Renal cortical epithelial cell (primary cell): ENCODE measurements at regions not wholly inside any gene's neighbourhood (a gene's known extent, or its start where the extent isn't known, plus 50 kb on each side); places are given as distances from the start of the nearest gene placed in this dataset.

ENCODE experiments used
- DNase-seq: peaks from one replicate; pipeline ENCODE4 v3.0.0-alpha.2; 2011; ENCODE audit warnings: low read depth

DNA sequence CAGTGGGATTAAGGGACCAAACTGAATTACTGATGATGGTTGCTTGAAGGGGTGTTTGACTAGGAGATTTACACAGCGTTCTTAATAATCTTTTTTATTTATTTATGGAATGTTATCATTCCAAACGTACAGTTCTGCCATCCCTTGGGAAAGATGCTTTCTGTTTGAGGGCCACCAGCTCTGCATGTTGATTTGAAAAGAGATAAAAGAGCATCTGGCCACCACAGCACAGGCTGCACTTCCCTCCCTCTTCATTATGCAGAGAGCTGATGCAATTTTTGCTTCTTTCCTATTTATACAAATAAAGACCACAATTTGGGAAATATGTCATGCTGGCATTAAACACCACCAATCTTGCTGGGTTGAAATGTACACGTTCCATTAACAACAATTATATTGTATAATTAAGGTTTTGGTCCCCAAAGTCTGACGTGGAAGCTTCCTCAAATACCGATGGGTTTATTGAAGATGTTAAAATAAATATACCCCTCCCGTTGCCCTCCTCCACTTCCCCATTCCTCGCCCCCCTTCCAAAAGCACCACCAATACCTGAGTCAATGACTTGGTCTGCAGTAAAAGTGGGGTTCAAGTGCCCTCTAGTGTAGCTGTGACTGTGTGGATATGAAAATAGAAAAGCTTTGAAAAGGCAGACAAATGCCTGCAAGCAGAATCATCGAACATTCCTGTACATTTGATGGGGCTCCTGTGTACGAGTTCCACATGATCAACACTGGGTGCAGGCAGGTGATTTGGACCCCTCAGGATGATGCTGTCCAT, 211.9 kb downstream of the HRH4 start:
- DNase-seq, result no peak

- DNase-seq, result no peak
These were observed 213.8 kb downstream of the HRH4 start for GRCh38 chr18:24674200-24674599.

- DNase-seq, result no peak
These were observed 214.2 kb downstream of the HRH4 start for GRCh38 chr18:24674605-24675004.

- no peak for DNase-seq
These were observed 216.6 kb downstream of the HRH4 start for GRCh38 chr18:24677011-24677410.

DNA sequence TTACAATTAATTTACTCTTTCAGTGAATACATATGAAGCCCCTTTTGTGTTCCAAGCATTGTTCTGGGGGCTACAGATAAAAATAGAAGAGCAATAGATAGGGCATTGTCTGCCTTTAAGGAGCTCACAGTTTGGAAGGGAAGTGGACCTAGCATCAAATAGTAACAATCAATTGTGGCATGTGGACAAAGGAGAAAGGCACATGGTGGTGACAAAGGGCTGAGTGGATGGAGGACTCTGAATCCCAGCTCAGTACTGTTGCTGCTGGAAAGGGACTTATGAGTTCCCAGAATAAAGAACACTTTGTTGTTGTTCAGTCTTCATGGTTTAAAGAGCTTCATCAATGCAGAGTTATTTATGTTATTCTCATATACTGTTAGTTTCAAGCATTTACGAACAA, 217.7 kb downstream of the HRH4 start:
- DNase-seq, result no peak

DNA sequence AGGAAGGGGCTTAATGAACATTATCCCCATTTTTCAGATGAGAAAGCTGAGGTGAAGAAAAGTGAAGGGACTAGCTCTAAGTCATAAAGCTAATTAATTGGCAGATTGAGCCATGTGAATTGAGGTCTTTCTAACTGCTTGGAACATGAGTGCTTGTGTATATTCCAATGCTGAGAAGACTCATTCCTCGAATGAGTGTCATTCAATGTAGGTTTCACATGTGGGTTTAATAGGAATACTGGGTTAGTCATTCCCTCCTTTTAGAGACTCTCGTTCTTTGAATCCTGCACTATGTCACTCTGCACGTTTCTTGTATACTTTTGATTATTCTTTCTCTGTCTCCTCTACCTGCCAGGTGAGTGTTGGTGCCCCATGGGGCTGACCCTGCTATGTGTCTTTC, 218.2 kb downstream of the HRH4 start:
- no peak for DNase-seq

- no peak for DNase-seq
These were observed 218.6 kb downstream of the HRH4 start for GRCh38 chr18:24679062-24679461.

GRCh38 chr18:24683925-24684324, 223.5 kb downstream of the HRH4 start:
- DNase-seq, result no peak

- DNase-seq, result no peak
These were observed 225.0 kb downstream of the HRH4 start for GRCh38 chr18:24685254-24685959.

- DNase-seq, result no peak
These were observed 234.7 kb downstream of the HRH4 start for GRCh38 chr18:24695168-24695567.

DNA sequence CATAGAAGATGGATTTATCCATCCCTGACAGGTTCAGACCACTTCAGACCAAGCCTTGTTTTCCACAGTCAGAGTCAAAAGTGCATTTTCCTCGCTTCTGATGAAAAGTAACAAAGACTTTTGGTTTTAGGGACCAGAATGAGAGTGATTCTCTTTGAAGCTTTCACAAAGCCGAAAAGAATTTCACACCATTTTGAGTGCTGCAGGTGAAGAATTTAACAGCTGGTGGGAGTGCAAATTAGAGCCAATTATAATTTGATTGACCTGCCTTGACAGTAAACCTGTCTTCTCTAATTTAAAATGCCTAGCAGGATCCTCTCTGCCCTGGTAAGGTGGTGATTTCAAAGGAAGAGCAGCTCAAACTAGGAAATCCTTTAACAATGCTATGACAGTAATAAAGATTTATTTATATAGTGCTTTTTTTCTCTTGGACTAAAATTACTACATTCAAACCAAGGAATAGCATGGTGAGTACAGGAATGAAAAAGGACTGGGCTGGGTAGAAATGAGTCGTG, 241.6 kb downstream of the HRH4 start:
- DNase-seq, result no peak

DNA sequence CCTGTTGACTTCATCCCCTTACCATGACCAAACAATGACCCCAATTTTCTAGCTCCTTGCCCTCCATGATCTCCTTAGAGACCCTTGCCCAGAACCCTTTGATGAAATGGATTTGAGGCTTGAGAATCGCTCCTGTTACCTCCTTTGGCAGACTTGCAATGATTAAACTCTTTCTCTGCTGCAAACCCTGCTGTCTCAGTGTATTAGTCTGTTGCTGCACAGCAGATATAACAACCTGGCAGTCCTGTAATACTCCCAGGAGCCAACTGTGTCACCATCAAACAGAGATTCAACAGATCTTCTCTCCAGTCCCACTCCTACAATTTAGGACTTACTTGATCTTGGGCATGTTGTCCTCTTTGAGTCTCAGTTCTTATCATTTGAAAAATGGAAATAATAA, 242.9 kb downstream of the HRH4 start:
- no peak for DNase-seq

DNA sequence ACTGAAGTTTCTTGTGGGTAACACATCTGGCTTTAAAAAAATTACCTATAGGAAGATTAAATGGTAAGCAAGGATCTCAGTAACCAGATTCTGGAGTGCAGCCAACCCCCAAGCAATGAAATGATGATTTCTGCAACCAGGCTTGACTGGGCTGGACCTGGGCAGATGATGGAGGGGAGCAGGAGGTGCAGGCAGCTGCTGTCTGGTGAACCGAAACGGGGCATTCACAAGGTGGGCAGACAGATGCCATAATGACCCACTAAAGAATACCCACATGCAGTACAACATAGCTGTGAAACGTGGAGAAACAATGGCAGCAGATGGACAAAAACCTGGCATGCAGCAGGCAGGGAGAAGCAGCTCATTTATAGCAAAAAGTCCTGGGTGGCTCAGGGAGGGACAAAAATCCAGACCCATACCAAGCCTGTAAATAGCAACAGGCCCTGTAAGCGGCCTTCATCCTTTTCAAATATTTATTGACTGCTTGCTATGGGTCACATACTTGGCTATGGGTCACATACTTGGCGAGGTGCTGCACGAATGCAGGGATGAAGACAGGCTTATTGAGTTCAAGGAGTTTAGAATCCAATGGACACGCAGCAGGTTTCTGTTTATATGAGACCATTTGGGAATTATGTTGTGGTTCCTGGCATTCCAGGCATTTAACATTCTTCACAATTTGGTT, 244.7 kb downstream of the HRH4 start:
- no peak for DNase-seq

DNA sequence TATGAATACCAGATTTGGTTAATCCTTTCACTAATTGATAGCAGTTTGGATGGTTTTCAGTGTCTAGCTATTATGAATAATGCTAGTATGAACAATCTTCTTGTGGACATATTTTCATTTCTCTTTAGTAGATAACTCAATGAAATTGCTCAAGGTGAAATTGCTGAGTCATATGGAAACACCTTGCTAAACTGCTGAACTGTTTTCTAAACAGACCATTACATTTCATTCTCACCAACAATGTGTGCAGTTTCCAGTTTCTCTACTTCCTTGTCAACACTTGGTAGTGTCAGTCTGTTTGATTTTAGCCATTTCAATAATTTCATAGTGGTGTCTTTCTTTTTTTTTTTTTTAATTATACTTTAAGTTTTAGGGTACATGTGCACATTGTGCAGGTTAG, 250.0 kb downstream of the HRH4 start:
- DNase-seq, result no peak

DNA sequence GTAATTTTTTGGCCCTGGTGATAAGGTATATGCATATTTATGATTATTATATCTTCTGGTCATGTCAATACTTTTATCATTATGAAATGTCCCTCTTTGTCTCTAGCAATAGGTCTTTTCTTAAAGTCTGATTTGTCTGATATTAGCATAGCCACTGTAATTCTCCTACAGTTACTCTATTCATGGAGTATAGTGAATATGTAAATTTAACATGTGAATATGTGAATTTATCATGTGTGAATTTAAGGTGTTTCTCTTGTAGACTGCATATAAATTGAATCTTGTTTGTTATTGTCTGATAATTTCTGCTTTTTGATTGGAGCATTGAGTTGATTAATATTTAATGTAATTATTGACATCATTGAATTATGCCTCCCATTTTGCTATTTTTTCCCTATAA, 259.4 kb downstream of the HRH4 start:
- no peak for DNase-seq

DNA sequence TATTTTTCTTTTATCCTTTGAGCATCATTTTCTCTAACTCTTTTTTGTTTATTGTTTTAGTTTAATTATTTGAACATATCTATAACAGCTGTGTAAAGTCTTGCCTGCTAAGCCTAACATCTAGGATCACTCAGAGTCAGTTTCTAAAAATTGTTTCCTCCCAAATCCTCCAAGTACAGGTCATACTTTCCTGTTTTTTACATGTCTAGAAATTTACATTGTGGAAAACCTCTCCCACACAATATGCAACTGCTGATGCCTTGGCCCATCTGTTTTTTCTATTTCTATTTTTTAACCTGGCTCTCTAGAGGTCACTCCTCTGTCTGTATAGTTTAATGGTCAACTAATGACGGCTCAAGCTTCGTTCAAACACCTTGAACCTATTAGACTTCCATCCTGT, 261.0 kb downstream of the HRH4 start:
- DNase-seq, result no peak

- no peak for DNase-seq
These were observed 265.4 kb downstream of the HRH4 start for GRCh38 chr18:24725644-24726415.

DNA sequence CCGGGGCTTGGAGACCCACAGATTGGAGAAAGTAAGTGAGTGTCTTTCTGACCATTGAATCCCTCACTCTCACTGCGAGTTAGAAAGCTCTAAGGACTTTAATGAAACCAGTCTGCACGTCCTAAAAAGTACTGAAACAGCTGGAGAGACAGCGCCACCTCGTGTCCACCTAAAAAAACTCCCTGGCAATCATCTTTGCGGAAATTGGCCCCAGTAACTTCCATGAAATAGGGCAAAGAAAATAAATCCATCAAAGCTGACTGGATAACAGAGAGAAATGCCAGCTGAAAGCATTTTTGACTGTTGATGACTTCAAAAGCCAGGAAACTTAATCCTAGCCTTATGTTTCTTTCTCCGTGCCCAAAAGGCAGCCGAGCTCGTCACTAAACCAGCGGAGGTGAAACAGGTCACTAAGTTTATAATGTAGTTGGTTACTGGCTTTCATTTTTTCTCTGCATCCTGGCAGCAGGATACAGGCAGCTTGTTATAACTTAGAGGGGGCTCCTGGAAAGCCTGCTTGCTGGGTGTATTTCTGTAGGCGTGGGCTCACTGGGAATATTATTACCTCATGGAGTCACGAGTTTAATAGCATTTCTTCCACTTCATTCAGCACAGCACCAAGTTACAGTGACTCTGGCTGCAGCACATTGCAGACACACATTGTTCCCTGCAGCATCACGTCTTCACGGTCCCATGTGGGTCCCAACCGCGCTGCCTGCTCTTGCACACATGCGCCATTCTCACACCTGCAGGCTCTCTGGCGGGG, 266.5 kb downstream of the HRH4 start:
- DNase-seq, result peak; percentile 72

DNA sequence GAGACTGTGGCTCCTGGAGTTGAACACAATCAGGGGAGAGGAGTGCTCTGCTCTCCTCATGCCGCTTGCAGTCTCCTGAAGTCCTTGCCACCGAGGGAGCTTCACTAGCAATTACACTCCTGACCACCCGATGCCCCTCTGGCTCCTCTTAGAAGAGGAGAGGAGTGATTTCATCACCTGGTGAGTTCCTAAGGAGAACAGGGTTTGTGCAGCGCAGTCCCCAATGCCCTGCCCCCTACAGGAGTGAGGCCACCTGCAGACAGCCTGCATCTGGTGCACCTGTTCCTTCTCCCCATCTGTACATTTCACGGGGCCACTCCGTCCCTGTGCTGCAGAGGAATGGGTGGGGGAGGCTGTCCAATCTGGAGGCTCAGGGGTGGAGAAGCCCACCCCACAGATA, 267.2 kb downstream of the HRH4 start:
- no peak for DNase-seq

DNA sequence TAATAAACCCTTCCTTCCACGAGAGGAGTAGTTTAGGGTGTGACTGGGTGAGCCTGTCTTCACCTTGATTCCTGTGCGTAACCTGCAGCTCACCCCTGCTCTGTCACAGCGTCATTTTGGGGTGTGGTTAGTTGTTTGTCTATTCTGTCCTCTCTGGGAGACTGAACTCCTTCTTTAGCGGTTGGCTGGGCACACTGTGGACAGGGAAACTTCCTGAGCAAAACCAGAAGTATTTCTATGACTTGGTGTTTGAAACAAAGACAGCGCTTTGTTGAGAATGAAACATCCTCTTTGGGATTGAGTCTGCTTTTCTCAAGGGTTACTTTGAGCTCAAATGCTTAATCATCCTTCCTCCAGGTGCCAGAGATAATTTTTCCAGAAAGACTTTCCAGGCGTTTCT, 270.7 kb downstream of the HRH4 start:
- DNase-seq, result peak; percentile 16

GRCh38 chr18:24731981-24732380, 271.5 kb downstream of the HRH4 start:
- DNase-seq, result peak; percentile 7
